OCI-M2 (cell line): ENCODE measurements at regions not wholly inside any gene's neighbourhood (a gene's known extent, or its start where the extent isn't known, plus 50 kb on each side); places are given as distances from the start of the nearest gene placed in this dataset.

Experiments
- DNase-seq: peaks from one replicate; lab custom pipeline; 2025; ENCODE audit not compliant: unreplicated experiment; lab: John Stamatoyannopoulos, UW

DNA sequence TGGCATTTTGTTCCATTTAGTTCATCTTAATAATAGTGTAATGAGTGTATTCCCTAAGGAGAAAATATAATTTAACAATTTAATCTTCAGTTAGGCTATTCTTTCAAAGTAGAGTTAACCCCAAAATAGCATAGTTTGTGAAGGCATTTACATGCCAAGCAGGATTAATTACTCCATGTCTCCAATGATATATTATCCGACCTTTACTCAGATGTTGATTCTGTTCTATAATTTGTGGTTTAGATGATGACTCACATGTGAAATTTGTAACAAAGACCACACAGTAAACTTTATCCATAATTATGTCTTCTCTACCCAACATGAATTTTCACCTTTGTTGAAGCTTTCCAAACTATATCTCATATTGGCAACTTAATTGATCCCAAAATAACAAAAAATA, 2065.2 kb downstream of the MRPL39 start:
- DNase-seq = no peak

DNA sequence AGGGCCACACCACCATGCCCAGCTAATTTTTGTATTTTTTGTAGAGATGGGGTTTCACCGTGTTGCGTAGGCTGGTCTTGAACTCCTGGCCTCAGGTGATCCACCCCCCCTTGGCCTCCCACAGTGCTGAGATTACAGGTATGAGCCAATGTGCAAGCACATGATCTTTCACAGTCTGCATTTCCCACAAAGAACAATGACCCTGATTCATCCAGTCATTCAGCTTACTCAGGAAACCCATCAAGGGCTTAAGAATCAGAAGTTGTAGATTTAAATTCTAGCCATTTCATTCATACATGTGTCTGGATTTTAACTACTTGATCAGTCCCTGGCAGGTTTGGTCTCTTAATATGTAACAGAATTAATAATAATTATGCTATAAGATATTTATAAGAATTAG, 2065.7 kb downstream of the MRPL39 start:
- no peak for DNase-seq

GRCh38 chr21:23534850-23535249, 2072.4 kb downstream of the MRPL39 start:
- DNase-seq = no peak

DNA sequence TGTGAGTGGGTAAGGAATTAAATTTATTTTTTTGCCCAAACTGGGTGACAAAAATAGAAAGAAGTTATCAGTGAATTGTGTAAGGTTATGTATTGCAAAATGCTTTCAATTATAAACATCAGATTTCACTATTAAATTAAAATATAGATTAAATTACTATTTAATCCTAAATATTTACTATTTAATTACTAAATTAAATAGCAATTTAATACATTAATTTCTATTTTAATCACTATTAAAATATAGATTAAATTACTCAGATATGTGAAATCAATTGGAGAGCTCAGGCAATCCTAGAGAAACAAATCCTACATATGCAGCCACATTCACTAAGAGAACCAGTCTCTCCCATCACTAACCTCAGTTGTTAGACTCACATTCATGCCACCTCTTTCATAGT, 2075.8 kb downstream of the MRPL39 start:
- no peak for DNase-seq

- DNase-seq = no peak
Observed at GRCh38 chr21:23524685-23525084, 2082.6 kb downstream of the MRPL39 start.

DNA sequence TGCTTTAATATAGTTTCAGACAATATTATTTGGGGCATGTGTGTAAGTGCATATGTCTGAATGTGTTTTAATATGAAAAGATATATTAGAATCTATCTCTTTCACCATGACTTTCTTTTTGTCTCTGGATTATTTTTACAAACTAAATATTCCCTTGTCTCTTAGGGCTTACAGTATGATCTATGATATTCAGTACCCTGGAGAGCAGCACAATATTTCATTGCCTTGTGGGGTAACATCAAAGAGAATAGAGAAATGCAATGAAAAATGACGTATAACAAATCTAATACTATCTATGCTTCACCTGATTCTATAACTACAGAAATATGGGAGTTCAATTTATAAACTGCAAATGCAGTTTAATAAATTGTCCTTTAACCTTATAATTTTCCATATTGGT, 2084.5 kb downstream of the MRPL39 start:
- DNase-seq = no peak

DNA sequence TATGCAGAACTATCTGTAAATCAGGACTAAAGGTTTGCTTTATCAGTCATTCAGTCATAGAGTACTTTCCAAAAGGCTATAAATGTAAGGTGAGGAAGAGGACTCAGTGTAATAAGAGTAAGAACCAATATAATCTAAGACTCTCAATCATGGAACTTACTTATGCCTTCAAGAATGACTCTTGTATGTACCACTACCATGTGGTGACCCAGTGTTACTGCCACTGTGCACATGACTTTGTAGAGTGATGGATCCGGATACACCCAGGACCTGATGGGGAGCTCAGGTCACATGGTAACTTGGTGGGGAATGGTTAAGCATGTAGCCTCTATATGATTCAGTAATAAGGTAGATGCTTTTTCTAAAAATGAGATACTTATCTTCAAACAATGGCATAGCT, 2099.8 kb downstream of the MRPL39 start:
- no peak for DNase-seq

GRCh38 chr21:23496729-23497128, 2110.6 kb downstream of the MRPL39 start:
- DNase-seq = no peak

DNA sequence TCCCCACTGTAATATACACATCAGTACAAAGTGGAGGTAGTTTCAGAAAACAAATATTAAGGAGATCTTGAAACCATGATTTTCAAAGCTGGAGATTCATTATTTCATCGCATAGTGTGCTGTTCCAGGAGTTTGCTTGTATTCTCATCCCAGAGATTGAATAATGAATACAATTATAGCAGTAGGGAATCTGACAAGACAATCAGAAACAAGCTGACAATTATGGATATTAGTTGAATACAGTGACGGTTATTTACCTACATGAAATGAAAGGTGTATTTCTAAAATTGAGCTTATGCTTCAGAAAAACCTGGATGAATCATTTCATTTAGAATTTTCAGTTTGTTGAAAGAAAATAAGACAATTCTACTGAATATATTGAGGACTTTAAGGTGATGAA, 2119.0 kb downstream of the MRPL39 start:
- no peak for DNase-seq

DNA sequence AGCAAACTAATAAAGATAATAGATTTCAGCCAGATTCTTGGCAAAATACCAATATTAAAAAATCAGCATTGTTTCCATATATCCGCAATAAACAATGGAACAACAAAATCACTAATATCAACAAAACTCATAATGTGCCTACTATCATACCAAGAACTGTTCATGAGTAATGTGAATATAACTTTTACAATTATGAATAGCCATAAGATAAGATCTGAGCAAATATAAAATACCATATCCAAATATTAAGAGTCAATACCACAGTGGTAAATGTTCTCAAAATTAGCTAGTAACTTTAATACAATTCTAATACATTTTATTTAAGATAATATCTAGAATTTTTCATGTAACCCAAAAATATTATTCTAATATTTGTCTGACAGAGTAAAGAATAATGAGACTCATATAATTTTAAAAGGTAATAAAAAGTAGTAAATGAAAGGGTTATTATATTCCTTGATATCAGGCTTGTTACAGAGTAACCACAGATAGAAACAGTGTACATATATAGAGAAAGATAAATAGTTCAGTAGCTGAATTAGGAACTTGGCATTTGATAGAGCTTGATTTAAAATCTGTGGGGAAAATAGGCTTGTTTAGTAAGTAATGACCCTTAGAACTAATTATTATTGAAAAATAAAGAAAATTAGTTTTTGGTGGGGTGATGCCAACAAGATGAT, 2126.6 kb downstream of the MRPL39 start:
- no peak for DNase-seq

DNA sequence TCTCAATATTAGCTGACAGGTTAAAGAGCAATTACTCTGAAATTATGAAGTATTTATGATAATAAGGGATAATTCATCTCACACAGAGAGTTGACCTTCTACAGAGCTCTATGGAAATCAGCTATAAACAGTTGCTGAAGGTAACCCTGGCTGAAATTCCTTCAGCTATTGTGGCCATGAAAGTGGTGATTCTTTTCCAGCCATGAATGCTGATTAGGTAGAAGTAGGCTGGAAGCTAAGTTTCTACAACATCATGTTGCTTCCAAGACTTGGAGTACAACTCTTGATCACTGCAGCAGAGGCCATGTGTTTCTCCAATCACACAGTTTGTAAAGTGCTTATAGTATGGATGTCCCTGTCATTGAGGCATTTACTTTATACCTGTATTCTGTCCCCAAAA, 2128.9 kb downstream of the MRPL39 start:
- DNase-seq = no peak

- no peak for DNase-seq
Observed at GRCh38 chr21:23475281-23476219, 2131.7 kb downstream of the MRPL39 start.

DNA sequence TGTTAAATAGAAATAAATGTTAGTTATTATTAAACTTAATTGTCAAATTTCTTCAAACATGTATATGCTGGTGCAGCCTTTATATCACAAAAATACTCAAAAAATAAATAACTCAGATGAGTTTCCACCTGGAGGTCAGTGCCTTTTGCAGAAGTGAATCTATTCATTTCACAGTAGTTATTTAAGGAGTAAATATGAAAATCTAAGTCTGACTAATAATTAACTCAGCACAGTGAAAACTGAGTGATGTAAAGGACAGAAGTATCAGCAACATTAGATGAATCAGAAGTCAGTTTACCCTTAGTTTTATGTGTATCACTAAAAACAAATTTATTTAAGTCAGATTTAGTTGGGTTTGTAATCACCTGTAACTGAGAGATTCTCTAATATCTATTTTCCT, 2135.4 kb downstream of the MRPL39 start:
- no peak for DNase-seq

DNA sequence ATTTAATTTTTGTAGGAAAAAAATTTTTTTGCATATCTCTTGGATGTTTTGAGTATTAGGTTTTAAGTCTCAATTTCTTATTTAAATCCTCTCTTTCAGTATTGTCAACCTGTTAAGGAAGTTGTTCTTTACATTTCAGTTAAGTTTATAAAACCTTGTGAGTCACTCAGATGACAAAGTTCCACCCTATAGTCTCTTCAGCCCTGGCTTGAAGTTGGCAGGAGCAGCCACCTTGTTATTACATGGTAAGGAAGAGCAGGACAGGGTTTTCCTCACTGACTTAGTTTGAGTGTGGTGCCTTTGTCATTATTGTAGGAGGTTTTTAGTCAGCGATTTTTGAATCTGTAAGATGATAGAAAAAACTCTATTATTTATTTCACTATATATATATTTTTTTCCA, 2143.9 kb downstream of the MRPL39 start:
- DNase-seq = no peak

DNA sequence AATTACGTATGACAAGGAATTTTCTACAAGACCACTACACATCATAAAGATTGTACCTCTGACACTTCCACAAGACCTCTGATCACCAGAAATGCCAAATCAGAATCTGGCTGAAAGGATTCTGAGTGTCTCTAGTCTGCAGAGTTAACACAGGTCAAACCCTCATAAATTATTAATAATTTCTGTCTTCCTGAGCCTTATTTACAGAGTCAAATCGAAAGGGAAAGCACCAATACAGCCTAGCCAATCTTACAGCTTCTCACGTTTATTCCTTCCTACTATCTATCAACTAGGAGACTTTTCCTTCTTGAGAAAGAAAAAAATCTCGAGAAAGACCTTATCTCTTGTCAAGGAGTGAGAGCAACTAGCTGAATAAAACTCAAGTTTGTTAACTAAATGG, 2151.6 kb downstream of the MRPL39 start:
- DNase-seq = no peak

DNA sequence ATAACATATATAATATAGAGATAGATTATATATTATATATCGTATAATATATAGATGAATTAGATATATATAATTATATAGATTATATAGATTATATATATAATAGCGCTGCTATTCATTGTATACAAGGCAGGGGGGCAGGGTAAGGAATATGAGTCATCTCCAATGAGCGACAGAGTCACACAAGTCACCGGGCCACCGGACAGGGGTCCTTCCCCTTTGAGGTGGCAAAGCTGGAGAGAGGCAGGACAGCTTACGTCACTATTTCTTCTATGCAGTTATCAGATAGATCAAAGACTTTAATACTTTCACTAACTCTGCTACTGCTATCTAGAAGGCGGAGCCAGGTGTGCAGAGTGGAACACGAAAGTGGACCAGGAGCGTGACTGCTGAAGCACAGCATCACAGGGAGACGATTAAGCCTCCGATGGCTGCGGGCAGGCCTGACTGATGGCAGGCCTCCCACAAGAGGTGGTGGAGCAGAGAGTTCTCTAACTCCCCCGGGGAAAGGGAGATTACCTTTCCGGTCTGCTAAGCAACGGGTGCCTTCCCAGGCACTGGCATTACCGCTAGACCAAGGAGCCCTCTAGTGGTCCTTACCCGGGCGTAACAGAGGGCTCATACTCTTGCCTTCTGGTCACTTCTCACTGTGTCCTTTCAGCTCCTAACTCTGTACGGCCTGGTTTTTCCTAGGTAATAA, 2154.7 kb downstream of the MRPL39 start:
- DNase-seq = no peak

DNA sequence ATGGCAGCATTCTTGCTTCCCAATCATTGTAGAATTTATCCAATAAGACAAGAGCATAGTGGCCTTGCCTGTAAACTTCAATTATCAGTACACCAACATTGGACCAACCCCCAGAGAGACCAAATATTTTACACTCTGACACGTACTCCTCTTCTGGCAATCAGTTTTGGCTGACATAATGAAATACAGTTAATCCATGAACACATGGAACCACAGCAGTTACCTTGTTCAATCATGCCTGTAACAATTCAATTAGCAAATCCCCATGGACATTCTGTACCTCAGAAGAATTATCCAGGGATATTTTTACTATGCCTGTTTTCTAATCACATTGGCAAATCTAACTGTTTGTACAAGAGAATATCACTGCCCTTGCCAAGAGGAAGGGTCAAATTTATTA, 2162.0 kb downstream of the MRPL39 start:
- no peak for DNase-seq

GRCh38 chr21:23438081-23438480, 2169.2 kb downstream of the MRPL39 start:
- DNase-seq = no peak

DNA sequence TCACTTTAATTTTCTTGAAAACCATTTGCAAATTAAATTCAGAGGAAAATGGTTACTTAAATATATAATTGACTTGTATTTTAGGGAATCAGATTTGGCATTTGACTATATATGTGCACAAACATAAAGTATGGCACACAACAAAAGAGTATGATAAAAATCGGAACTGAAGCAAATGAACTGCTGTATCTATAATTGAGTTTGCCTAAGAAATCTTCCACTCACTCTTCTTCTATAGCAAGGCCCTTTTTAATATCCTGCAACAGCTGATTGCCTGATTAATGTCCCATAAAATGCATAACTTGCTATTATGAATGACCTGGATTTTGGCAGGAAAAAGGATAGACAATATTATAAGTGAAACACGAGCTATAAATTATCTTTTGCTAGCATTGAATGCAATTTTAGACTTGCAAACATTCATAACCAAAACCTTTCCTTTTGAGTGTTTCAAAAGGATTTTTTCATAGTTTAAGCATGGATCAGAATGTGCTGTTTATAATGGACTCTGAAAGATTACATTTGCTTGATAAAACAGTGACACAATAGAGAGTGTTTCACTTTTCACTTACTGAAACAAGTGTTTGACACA, 2204.3 kb downstream of the MRPL39 start:
- no peak for DNase-seq

DNA sequence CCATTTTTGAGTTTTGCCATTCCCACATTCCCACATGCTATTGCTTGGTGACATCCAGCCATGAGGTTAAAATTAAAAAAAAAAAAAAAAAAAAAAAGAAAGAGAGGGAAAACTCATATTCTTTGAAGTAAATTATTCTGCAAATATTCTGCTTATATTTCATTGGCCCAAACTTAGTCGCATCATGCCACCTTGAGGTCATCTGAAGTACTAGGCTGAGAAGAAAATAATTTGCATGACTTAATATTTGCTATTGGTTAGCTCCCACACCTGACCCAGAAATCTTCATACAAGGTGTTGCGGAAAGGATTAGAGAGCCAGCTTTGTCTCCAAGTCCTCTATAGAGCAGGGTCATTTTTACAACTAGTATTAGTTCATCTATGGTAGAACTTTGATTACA, 2206.0 kb downstream of the MRPL39 start:
- DNase-seq = no peak

DNA sequence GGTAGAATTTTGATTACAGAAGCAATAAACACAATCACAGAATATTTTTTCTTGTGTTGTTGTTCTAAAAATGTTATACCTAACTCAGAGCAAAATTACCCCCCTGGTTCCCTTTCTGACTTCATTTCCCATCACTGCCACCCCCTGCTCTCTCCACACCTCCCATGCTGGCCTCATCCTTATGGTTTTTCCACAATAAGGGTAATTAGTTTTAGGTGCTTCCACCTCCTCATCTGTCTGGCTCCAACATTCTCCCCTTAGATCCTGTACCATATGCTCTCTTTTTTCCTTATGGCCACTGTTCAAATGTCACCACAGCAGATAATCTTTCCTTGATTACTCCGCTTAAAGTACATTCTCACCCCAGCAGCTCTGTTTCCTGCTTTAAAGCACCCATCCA, 2208.6 kb downstream of the MRPL39 start:
- no peak for DNase-seq
